OCI-LY1 (cell line): ENCODE measurements at regions not wholly inside any gene's neighbourhood (a gene's known extent, or its start where the extent isn't known, plus 50 kb on each side); places are given as distances from the start of the nearest gene placed in this dataset.

Experiments
- CTCF ChIP-seq: fragments of 200-600 bp; sonication (generic), shearing (Covaris generic); IDR thresholded peaks from 2 replicates; pipeline ENCODE4 v1.5.1; 2017; ENCODE audit warnings: mild to moderate bottlenecking, antibody characterized with exemption, low read length, moderate library complexity, mixed read lengths
- EZH2 ChIP-seq: fragments of 200-600 bp; sonication (generic), shearing (Covaris generic); IDR thresholded peaks from 2 replicates; pipeline ENCODE4 v1.8.0; 2017; ENCODE audit warnings: borderline replicate concordance, mixed run types, mild to moderate bottlenecking, antibody characterized with exemption, low read length, moderate library complexity, mixed read lengths

GRCh38 chr10:131549116-131549515 lies 237.6 kb upstream of the TCERG1L start:
- TF ChIP-seq EZH2 (no peak), CTCF (no peak)
